A673 (cell line): ENCODE measurements at regions not wholly inside any gene's neighbourhood (a gene's known extent, or its start where the extent isn't known, plus 50 kb on each side); places are given as distances from the start of the nearest gene placed in this dataset.

Experiments
- BruUV-seq: library from RNA; stranded (reverse); fragments of 400-500 nt; replicated peaks from 2 replicates; lab custom pipeline; 2021; lab: Mats Ljungman, UMichigan
- CTCF ChIA-PET: fragments of 300-600 bp; sonication (Branson Sonifier 250); formaldehyde crosslinking; loops from one replicate; lab custom pipeline; 2022; ENCODE audit warnings: antibody characterized with exemption; lab: Charles Lee
- POLR2A ChIA-PET: fragments of 300-600 bp; sonication (Branson Sonifier 250); formaldehyde crosslinking; loops from one replicate; lab custom pipeline; 2022; ENCODE audit warnings: antibody characterized with exemption; ENCODE audit not compliant: low non-redundant PET; lab: Charles Lee
- DNase-seq: peaks from one replicate; pipeline ENCODE4 v3.0.0-alpha.2; 2015; ENCODE audit warnings: low spot score
- H3K27ac ChIP-seq: fragments of 200-600 bp; sonication (generic); 2 replicates; pipeline ENCODE4 v1.5.1; 2016; ENCODE audit warnings: mixed run types, low read depth, mild to moderate bottlenecking, mixed read lengths, antibody characterized with exemption, low read length; ENCODE audit not compliant: poor library complexity, severe bottlenecking
- H3K27me3 ChIP-seq: fragments of 200-600 bp; sonication (generic); replicated peaks from 2 replicates; pipeline ENCODE4 v1.6.1; 2017; ENCODE audit warnings: mixed run types, low read depth, mild to moderate bottlenecking, mixed read lengths, antibody characterized with exemption, low read length; ENCODE audit not compliant: insufficient read depth, poor library complexity
- H3K36me3 ChIP-seq: fragments of 200-600 bp; sonication (generic); 2 replicates; pipeline ENCODE4 v1.6.1; 2016; ENCODE audit warnings: mixed run types, mild to moderate bottlenecking, mixed read lengths, antibody characterized with exemption, low read length; ENCODE audit not compliant: insufficient read depth, poor library complexity, severe bottlenecking
- H3K4me1 ChIP-seq: fragments of 200-600 bp; sonication (generic); 2 replicates; pipeline ENCODE4 v1.6.1; 2017; ENCODE audit warnings: mixed run types, mild to moderate bottlenecking, mixed read lengths, antibody characterized with exemption, low read length; ENCODE audit not compliant: insufficient read depth, poor library complexity, severe bottlenecking
- H3K4me3 ChIP-seq: fragments of 200-600 bp; sonication (generic); 2 replicates; pipeline ENCODE4 v1.5.1; 2016; ENCODE audit warnings: low read depth, mixed run types, mild to moderate bottlenecking, mixed read lengths, low read length; ENCODE audit not compliant: poor library complexity, severe bottlenecking
- H3K9me3 ChIP-seq: fragments of 200-600 bp; sonication (generic); 2 replicates; pipeline ENCODE4 v1.6.1; 2016; ENCODE audit warnings: mixed run types, low read depth, mild to moderate bottlenecking, mixed read lengths, antibody characterized with exemption, low read length; ENCODE audit not compliant: poor library complexity, severe bottlenecking
- CTCF ChIP-seq: fragments of 300-800, 200-600 bp; sonication (generic); conservative IDR thresholded peaks from 2 replicates; pipeline ENCODE4 v1.5.1; 2017; ENCODE audit warnings: low read depth, mild to moderate bottlenecking, antibody characterized with exemption, low read length, moderate library complexity, mixed read lengths
- EZH2 ChIP-seq: fragments of 200-600 bp; sonication (generic); IDR thresholded peaks from 2 replicates; pipeline ENCODE4 v1.6.1; 2017; ENCODE audit warnings: borderline replicate concordance, low read depth, mild to moderate bottlenecking, mixed read lengths, antibody characterized with exemption, low read length; ENCODE audit not compliant: poor library complexity, severe bottlenecking
- intact Hi-C: fragments of 100-400 bp; cut with micrococcal nuclease; formaldehyde crosslinking; loops from one replicate; pipeline ENCODE4 v1.10.0; 2022; ENCODE audit not compliant: unreplicated experiment

- CTCF ChIA-PET: no interaction called here
- POLR2A ChIA-PET: no interaction called here
- no TSS peak for BruUV-seq
- Histone ChIP-seq H3K4me3 (no peak overlapping the region), H3K4me1 (no peaks in the 10 kb centered on the region), H3K27me3 (no peaks in the 10 kb centered on the region), H3K36me3 (no peaks in the 10 kb centered on the region), H3K9me3 (peaks cover 7% of the 10 kb centered on the region), H3K27ac (no peak overlapping the region)
- intact Hi-C loops: no loop called here
- no peak for TF ChIP-seq CTCF
- no peak for TF ChIP-seq EZH2
- no peak for DNase-seq
Measured at GRCh38 chr13:65762012-65762411, 1468.1 kb downstream of the PCDH9 start.

- POLR2A ChIA-PET: no interaction called here
Measured at GRCh38 chr13:65756071-65756671, 1474.0 kb downstream of the PCDH9 start.

GRCh38 chr13:65748227-65748626 lies 1481.9 kb downstream of the PCDH9 start:
- ChIA-PET CTCF (no interaction called here), POLR2A (no interaction called here)
- intact Hi-C loops: no loop called here
- Histone ChIP-seq H3K9me3 (no peaks in the 10 kb centered on the region), H3K27me3 (no peaks in the 10 kb centered on the region), H3K27ac (no peak overlapping the region), H3K4me1 (no peaks in the 10 kb centered on the region), H3K36me3 (no peaks in the 10 kb centered on the region), H3K4me3 (no peak overlapping the region)
- DNase-seq: no peak
- BruUV-seq: no TSS peak
- TF ChIP-seq CTCF: no peak
- TF ChIP-seq EZH2: no peak

More at GRCh38 chr13:65756071-65756671, 1474.0 kb downstream of the PCDH9 start:
- DNase-seq: no peak
- Histone ChIP-seq H3K36me3 (no peaks in the 10 kb centered on the region), H3K27ac (no peak overlapping the region), H3K9me3 (peaks cover 7% of the 10 kb centered on the region), H3K4me3 (no peak overlapping the region), H3K27me3 (no peaks in the 10 kb centered on the region), H3K4me1 (no peaks in the 10 kb centered on the region)
- CTCF ChIA-PET: no interaction called here
- intact Hi-C loops: no loop called here
- BruUV-seq: no TSS peak
- TF ChIP-seq EZH2: no peak
- TF ChIP-seq CTCF: no peak
